Body of pancreas (tissue), 4 donors: ENCODE measurements at regions not wholly inside any gene's neighbourhood (a gene's known extent, or its start where the extent isn't known, plus 50 kb on each side); places are given as distances from the start of the nearest gene placed in this dataset.

Experiments used
- ATAC-seq: fragments of 150-250 bp; one replicate; pipeline ENCODE4 v1.9.1; 2016
- DNase-seq, 4 donors: peaks; one replicate each; pipeline ENCODE4 v3.0.0-alpha.2; 2019
- H3K27ac ChIP-seq, 4 donors: fragments of 200-600 bp; sonication (generic); 1 replicate in 3 of 4; 2 replicates in 1 of 4; pipeline versions ENCODE4 v1.5.1 to v1.6.1; 2016 to 2019; ENCODE audit warnings: mild to moderate bottlenecking in 1 of 4, mixed read lengths in 1 of 4, moderate library complexity in 1 of 4
- H3K27me3 ChIP-seq, 2 donors: fragments of 200-600 bp; sonication (generic); one replicate each; pipeline ENCODE4 v1.6.0; 2016; ENCODE audit warnings: mild to moderate bottlenecking in 1 of 2
- H3K36me3 ChIP-seq, 2 donors: fragments of 200-600 bp; sonication (generic); replicated peaks in 1 of 2; 2 replicates each; pipeline ENCODE4 v1.5.1; 2016; ENCODE audit warnings: low read depth in 2 of 2; ENCODE audit not compliant: insufficient read depth in 1 of 2
- H3K4me1 ChIP-seq: fragments of 200-600 bp; sonication (generic); one replicate; pipeline ENCODE4 v1.6.0; 2016
- H3K4me3 ChIP-seq, 2 donors: fragments of 200-600 bp; sonication (generic); 1 replicate in 1 of 2; 2 replicates in 1 of 2; pipeline ENCODE4 v1.5.1; 2016 to 2019
- H3K9me3 ChIP-seq, 3 donors: fragments of 200-600 bp; sonication (generic); 1 replicate in 2 of 3; 2 replicates in 1 of 3; pipeline ENCODE4 v1.5.1; 2016
- POLR2A ChIP-seq, 3 donors: fragments of 450-650 bp; IDR thresholded peaks; one replicate each; pipeline ENCODE4 v1.6.1; 2016; ENCODE audit warnings: antibody characterized with exemption in 3 of 3, mild to moderate bottlenecking in 2 of 3
- WGBS, 2 donors: methylation state at CpG; one replicate each; pipeline ENCODE4 v1.1.5; 2017; 5-methylcytosine and 5-hydroxymethylcytosine counted together
- intact Hi-C: fragments of 100-400 bp; cut with DNase I; formaldehyde crosslinking; loops from one replicate; pipeline ENCODE4 v1.15.1; 2023
- TF ChIP-seq, protein P1 (sequence below), 7 experiments: fragments of 450-650 bp in 4 of 7; fragments of 200-600 bp in 3 of 7; sonication (generic) in 3 of 7; IDR thresholded peaks; one replicate each; pipeline ENCODE4 v1.5.1; 2016 to 2019; ENCODE audit warnings: antibody characterized with exemption in 7 of 7

DNA sequence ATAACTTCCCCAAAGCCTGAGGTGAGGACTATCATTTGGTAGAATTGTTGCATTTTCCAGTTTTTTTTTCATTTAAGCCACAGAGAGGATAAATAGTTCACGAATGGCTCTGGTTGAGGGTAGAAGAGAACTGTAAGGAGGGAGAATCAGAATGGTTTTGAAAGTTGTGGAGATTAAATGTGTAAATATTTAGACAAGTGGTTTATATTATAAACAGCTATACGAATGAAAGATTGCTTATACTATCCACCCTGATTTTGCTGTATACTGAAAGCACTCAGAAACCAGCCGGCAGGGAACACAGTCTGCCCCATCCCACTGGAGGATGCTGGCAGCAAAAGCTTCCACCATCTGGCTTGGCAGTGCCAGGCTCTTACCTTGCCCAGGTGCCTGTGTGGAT, 341.1 kb downstream of the RAPGEF2 start:
- no peaks in the 10 kb centered on the region for H3K9me3 ChIP-seq
- H3K27me3 ChIP-seq, result no peaks in the 10 kb centered on the region
- H3K4me1 ChIP-seq, result no peaks in the 10 kb centered on the region
- DNase-seq (no peak), ATAC-seq (no peak)
- intact Hi-C loops, result no loop called here
- H3K36me3 ChIP-seq, result no peaks in the 10 kb centered on the region
- no peak overlapping the region for H3K27ac ChIP-seq
- no peak overlapping the region for H3K4me3 ChIP-seq
- no peak for TF ChIP-seq POLR2A (IDR thresholded peaks at IDR 0.05)
- TF ChIP-seq, protein P1, sequence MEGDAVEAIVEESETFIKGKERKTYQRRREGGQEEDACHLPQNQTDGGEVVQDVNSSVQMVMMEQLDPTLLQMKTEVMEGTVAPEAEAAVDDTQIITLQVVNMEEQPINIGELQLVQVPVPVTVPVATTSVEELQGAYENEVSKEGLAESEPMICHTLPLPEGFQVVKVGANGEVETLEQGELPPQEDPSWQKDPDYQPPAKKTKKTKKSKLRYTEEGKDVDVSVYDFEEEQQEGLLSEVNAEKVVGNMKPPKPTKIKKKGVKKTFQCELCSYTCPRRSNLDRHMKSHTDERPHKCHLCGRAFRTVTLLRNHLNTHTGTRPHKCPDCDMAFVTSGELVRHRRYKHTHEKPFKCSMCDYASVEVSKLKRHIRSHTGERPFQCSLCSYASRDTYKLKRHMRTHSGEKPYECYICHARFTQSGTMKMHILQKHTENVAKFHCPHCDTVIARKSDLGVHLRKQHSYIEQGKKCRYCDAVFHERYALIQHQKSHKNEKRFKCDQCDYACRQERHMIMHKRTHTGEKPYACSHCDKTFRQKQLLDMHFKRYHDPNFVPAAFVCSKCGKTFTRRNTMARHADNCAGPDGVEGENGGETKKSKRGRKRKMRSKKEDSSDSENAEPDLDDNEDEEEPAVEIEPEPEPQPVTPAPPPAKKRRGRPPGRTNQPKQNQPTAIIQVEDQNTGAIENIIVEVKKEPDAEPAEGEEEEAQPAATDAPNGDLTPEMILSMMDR (IDR thresholded peaks at IDR 0.05), result no peak
- 58 to 59% methylated on average over 3 of the region's 3 CpGs for WGBS, 2 donors

DNA sequence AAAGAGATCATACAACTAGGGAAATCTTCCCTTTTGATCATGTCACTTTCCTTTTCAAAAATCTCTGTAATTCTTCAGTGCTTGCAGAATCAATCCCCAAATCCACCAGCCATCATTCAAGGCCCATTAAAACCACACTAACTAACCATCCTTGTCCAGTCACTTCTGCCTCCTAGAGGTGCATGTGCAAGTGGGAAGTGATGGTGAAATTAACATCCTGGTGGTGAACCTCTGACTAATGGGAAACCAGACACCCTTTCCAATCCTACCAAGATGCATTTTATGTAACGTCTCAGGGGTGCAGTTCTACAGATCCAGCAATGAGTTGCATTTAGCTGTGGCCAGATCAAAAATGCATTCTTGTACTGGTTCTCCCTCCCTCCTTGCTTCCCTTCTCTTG, 341.8 kb downstream of the RAPGEF2 start:
- TF ChIP-seq POLR2A (IDR thresholded peaks at IDR 0.05), result no peak
- TF ChIP-seq, protein P1 (IDR thresholded peaks at IDR 0.05), result no peak
- 50 to 77% methylated on average over 1 of the region's 1 CpG for WGBS, 2 donors
- Histone ChIP-seq H3K27ac (no peak overlapping the region), H3K9me3 (no peaks in the 10 kb centered on the region), H3K36me3 (no peaks in the 10 kb centered on the region), H3K4me1 (no peaks in the 10 kb centered on the region), H3K4me3 (no peak overlapping the region), H3K27me3 (no peaks in the 10 kb centered on the region)
- no peak for DNase-seq
- ATAC-seq, result no peak
- intact Hi-C loops, result no loop called here

DNA sequence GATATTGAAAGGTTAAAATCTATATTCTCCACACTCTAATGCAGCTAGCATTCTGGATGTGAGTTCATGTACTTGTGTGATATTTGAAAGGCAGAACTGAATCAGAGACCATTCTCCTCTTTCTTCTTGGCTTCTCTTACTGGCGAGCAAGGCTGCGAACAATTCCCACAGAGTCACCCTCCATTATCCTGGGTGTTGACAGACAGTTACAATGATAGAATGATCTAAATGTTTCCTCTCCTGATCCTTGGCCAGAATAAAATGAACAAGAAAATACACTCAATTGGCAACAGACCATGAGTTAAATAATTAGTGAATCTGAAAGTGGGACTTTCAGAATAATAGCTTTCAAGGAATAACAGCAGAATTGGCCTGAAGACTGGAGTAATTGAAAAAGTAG, 342.8 kb downstream of the RAPGEF2 start:
- no peaks in the 10 kb centered on the region for H3K27me3 ChIP-seq
- no peak overlapping the region for H3K27ac ChIP-seq
- H3K9me3 ChIP-seq, result no peaks in the 10 kb centered on the region
- TF ChIP-seq, protein P1 (IDR thresholded peaks at IDR 0.05), result no peak
- no peak for TF ChIP-seq POLR2A (IDR thresholded peaks at IDR 0.05)
- no peaks in the 10 kb centered on the region for H3K36me3 ChIP-seq
- intact Hi-C loops, result no loop called here
- H3K4me1 ChIP-seq, result no peaks in the 10 kb centered on the region
- no peak for DNase-seq
- WGBS, 2 donors, result 62 to 63% methylated on average over 2 of the region's 2 CpGs
- ATAC-seq, result no peak
- H3K4me3 ChIP-seq, result no peak overlapping the region

DNA sequence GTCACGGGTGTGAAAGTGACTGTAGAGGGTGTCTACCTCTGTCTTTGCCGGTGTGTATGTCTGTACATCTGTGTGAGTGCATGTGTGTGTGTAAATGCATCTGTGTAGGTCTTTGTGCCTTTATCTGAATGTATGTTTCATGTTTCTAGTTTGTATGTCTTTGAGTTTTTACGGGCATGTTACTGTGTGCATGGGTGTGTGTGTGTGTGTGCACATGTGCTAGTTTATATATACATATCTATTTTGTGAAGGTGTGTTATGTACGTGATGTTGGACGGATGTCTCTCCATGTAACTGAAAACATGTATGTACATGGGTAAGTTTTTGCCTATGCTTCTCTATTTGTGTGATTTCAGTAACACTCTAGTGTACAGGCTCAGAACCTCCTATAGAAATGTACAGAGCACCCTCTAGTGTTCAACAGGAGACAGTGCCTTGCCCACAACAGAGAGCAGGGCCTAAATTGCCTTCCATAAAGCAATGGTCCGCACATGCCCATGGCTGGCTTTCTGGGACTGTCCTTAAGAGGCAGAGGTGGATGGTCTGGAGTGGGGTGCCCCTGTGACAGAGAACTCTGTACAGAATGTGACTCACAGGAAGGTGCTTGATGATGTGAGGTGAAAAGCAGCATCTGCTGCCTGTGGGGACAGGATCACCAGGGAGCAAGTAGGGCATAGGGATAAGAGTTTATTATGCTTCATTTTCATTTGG, 343.5 kb downstream of the RAPGEF2 start:
- no peak for TF ChIP-seq POLR2A (IDR thresholded peaks at IDR 0.05)
- TF ChIP-seq, protein P1 (IDR thresholded peaks at IDR 0.05), result peak; percentile 49 to 82 (median 78)
- WGBS, 2 donors, result 49 to 52% methylated on average over 6 of the region's 6 CpGs
- no peaks in the 10 kb centered on the region for H3K9me3 ChIP-seq
- H3K27me3 ChIP-seq, result no peaks in the 10 kb centered on the region
- H3K4me1 ChIP-seq, result no peaks in the 10 kb centered on the region
- H3K27ac ChIP-seq, result no peak overlapping the region
- intact Hi-C loops, result no loop called here
- ATAC-seq (peak; percentile 94), DNase-seq (peak; percentile 36 to 44 (median 40))
- H3K36me3 ChIP-seq, result no peaks in the 10 kb centered on the region
- H3K4me3 ChIP-seq, result no peak overlapping the region

DNA sequence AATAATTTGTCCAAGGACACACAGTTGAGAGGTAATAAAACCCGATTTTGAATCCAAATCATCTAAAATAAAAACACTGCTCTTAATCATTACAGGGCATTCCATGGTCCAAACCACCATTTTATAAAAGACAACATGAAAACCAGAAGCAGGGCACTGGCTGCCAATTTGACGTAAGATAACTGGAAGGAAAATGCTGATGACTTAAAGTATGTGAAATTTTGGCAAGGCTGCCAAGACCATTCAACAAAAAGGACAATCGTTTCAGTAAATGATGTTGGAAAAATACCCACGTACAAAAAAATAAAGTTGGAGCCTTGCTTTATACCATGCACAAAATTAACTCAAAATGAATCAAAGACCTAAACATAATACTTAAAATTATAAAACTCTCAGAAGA, 344.4 kb downstream of the RAPGEF2 start:
- DNase-seq (no peak), ATAC-seq (no peak)
- no peak overlapping the region for H3K4me3 ChIP-seq
- intact Hi-C loops, result no loop called here
- H3K9me3 ChIP-seq, result no peaks in the 10 kb centered on the region
- no peaks in the 10 kb centered on the region for H3K36me3 ChIP-seq
- 58 to 64% methylated on average over 4 of the region's 4 CpGs for WGBS, 2 donors
- H3K27me3 ChIP-seq, result no peaks in the 10 kb centered on the region
- H3K4me1 ChIP-seq, result no peaks in the 10 kb centered on the region
- no peak for TF ChIP-seq POLR2A (IDR thresholded peaks at IDR 0.05)
- TF ChIP-seq, protein P1 (IDR thresholded peaks at IDR 0.05), result no peak
- no peak overlapping the region for H3K27ac ChIP-seq
